Tibial nerve (tissue), 4 donors: ENCODE measurements at regions not wholly inside any gene's neighbourhood (a gene's known extent, or its start where the extent isn't known, plus 50 kb on each side); places are given as distances from the start of the nearest gene placed in this dataset.

ENCODE experiments used
- CTCF ChIP-seq, 5 experiments: fragments of 200-600 bp in 3 of 5; fragments of 450-650 bp in 2 of 5; sonication (generic) in 3 of 5; IDR thresholded peaks; one replicate each; pipeline ENCODE4 v1.5.1; 2016 to 2019; ENCODE audit warnings: antibody characterized with exemption in 5 of 5, mild to moderate bottlenecking in 3 of 5, moderate library complexity in 2 of 5
- EP300 ChIP-seq, 2 donors: sonication (generic); formaldehyde crosslinking; IDR thresholded peaks; one replicate each; pipeline ENCODE4 v1.6.1; 2017; ENCODE audit warnings: antibody characterized with exemption in 2 of 2, mild to moderate bottlenecking in 1 of 2
- POLR2A ChIP-seq, 2 donors: fragments of 450-650 bp; IDR thresholded peaks; one replicate each; pipeline ENCODE4 v1.6.1; 2017; ENCODE audit warnings: antibody characterized with exemption in 2 of 2, mild to moderate bottlenecking in 2 of 2, moderate library complexity in 2 of 2

- no peak for TF ChIP-seq POLR2A (IDR thresholded peaks at IDR 0.05)
- TF ChIP-seq CTCF (IDR thresholded peaks at IDR 0.05), result no peak
- no peak for TF ChIP-seq EP300 (IDR thresholded peaks at IDR 0.05)
Measured at GRCh38 chr12:85663631-85664030, 172.6 kb downstream of the RASSF9 start.
